Thymus (tissue), 11 donors: ENCODE measurements at regions not wholly inside any gene's neighbourhood (a gene's known extent, or its start where the extent isn't known, plus 50 kb on each side); places are given as distances from the start of the nearest gene placed in this dataset.
"Not testable (repeated sequence)": the region's sequence is repeated elsewhere in the genome, so short reads cannot be mapped to it uniquely, and the experiment has no call there.

Experiments
- DNase-seq, 9 donors: peaks; one replicate each; pipeline ENCODE4 v3.0.0-alpha.2; 2013; ENCODE audit warnings: low spot score in 9 of 9, low read depth in 6 of 9, missing footprints in 1 of 9
- H3K27ac ChIP-seq, 2 donors: one replicate each; pipeline ENCODE4 v1.5.1; 2013; ENCODE audit warnings: control low read depth in 1 of 2, low read depth in 1 of 2, low read length in 1 of 2, mild to moderate bottlenecking in 1 of 2, moderate library complexity in 1 of 2
- H3K27me3 ChIP-seq, 2 donors: one replicate each; pipeline ENCODE4 v1.5.1; 2013; ENCODE audit warnings: low read length in 1 of 2; ENCODE audit not compliant: control insufficient read depth in 2 of 2, insufficient read depth in 1 of 2
- H3K36me3 ChIP-seq, 2 donors: one replicate each; pipeline ENCODE4 v1.5.1; 2013; ENCODE audit warnings: low read length in 1 of 2, mild to moderate bottlenecking in 1 of 2, moderate library complexity in 1 of 2; ENCODE audit not compliant: control insufficient read depth in 2 of 2, insufficient read depth in 2 of 2
- H3K4me1 ChIP-seq, 2 donors: one replicate each; pipeline ENCODE4 v1.5.1; 2013; ENCODE audit warnings: low read length in 2 of 2; ENCODE audit not compliant: control insufficient read depth in 2 of 2, insufficient read depth in 2 of 2
- H3K4me3 ChIP-seq, 2 donors: one replicate each; pipeline ENCODE4 v1.5.1; 2013; ENCODE audit warnings: low read length in 2 of 2, control low read depth in 1 of 2, mild to moderate bottlenecking in 1 of 2
- H3K9me3 ChIP-seq, 2 donors: one replicate each; pipeline ENCODE4 v1.5.1; 2013; ENCODE audit warnings: low read length in 1 of 2, mild to moderate bottlenecking in 1 of 2; ENCODE audit not compliant: control insufficient read depth in 2 of 2, insufficient read depth in 1 of 2
- WGBS: extraction: QIAGEN DNeasy Blood & Tissue Kit; methylation state at CpG from one replicate; pipeline ENCODE4 v1.1.7; 2013; 5-methylcytosine and 5-hydroxymethylcytosine counted together
- donor health status: healthy.

GRCh38 chr4:158042591-158043030 lies 130.2 kb downstream of the GASK1B start:
- no peak overlapping the region for H3K4me3 ChIP-seq
- H3K9me3 ChIP-seq, result peaks cover 0 to 7% of the 10 kb centered on the region in 2 donors
- H3K4me1 ChIP-seq, result no peaks in the 10 kb centered on the region
- H3K27ac ChIP-seq, result no peak overlapping the region
- H3K36me3 ChIP-seq, result no peaks in the 10 kb centered on the region
- no peak for DNase-seq
- H3K27me3 ChIP-seq, result no peaks in the 10 kb centered on the region

- H3K4me3 ChIP-seq, result no peak overlapping the region
- H3K27ac ChIP-seq, result no peak overlapping the region
- no peaks in the 10 kb centered on the region for H3K36me3 ChIP-seq
- no peak for DNase-seq
- H3K27me3 ChIP-seq, result no peaks in the 10 kb centered on the region
- no peaks in the 10 kb centered on the region for H3K4me1 ChIP-seq
- H3K9me3 ChIP-seq, result peaks cover 0 to 6% of the 10 kb centered on the region in 2 donors
Measured at GRCh38 chr4:158038718-158039117, 134.1 kb downstream of the GASK1B start.

DNA sequence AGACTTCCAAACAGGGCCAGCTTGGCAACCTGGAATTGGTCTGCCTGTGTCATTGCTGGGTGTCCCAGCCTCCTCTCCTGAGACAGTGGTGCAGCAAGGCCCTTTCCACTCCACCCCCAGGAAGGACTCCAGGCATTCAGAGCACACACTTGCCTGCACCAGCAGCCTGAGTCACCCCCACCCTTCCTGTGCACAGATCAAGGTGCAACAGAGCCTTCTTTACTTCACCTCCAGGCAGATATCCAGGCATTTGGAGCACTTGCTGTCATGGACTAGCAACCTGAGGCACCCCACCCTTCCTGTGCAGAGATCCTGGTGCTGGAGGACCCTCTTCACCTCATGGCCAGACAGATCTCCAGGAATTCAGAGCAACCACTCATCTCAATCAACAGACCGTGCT lies 135.8 kb downstream of the GASK1B start:
- 98% methylated on average over 1 of the region's 1 CpG for WGBS
- Histone ChIP-seq H3K4me3 (no peak overlapping the region), H3K36me3 (no peaks in the 10 kb centered on the region), H3K27me3 (no peaks in the 10 kb centered on the region), H3K9me3 (peaks cover 0 to 6% of the 10 kb centered on the region in 2 donors), H3K27ac (no peak overlapping the region), H3K4me1 (no peaks in the 10 kb centered on the region)
- DNase-seq, result no peak

DNA sequence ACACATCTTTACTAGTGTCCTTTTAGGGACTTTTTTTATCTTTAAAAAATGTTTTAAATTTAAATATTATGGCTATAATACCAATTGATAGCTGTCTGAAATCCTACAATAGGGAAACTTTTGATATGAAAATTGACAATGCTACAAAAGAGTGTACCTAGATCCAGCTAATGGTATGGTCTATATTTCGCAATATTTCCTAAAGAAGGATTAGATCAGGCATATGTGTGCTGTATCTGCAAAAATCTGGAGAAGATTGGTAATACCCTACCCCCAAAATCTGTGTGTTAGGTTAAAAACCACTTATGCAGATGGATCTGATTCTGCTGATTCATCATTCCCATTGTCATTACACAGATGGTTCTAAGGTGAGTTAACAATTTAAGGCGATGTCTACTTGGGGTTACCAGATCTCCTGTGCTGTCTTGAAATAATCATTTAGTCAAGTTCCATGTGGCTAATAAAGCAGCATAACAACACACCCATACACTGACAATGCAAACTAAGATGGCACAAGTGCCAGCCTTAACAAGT lies 137.1 kb downstream of the GASK1B start:
- H3K27me3 ChIP-seq, result no peaks in the 10 kb centered on the region
- peaks cover 0 to 6% of the 10 kb centered on the region in 2 donors for H3K9me3 ChIP-seq
- H3K4me1 ChIP-seq, result no peaks in the 10 kb centered on the region
- DNase-seq, result no peak
- 95% methylated on average over 2 of the region's 2 CpGs for WGBS
- H3K36me3 ChIP-seq, result no peaks in the 10 kb centered on the region
- no peak overlapping the region for H3K27ac ChIP-seq
- H3K4me3 ChIP-seq, result no peak overlapping the region

DNA sequence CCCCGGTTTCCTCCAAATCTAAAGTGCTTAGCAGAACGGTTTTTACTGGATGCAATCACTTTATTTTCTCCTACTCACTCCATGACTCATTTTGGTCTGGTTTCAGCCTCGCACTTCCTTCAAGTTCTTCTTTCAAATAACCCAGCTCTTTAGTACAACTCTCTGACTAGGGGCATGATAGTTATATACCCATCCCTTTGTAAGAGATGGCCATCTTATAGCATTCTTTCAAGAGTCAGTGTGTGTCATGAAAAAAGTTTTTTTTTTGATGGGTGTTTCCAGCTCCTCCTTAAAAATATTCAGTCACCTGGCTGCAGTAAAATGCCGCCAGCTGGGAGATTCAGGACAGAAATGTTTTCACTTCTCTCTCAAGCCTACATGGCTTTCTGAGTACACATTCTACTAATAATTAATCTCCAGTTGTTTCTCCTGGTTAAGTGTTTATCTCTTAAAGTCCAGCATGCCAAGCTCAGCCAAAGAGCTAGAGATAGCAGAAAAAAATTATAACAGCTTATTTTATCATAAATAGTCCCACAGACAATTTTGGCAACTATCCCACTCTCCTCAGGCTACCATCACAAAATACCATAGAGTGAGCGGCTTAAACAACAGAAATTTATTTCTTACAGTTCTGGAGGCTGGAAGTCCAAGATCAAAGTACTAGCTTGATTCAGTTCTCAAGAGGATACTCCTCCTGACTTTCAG lies 139.3 kb downstream of the GASK1B start:
- H3K36me3 ChIP-seq, result no peaks in the 10 kb centered on the region
- WGBS, result 63% methylated on average over 5 of the region's 5 CpGs
- DNase-seq, result no peak
- no peaks in the 10 kb centered on the region for H3K4me1 ChIP-seq
- peaks cover 0 to 6% of the 10 kb centered on the region in 2 donors for H3K9me3 ChIP-seq
- H3K4me3 ChIP-seq, result no peak overlapping the region
- H3K27me3 ChIP-seq, result no peaks in the 10 kb centered on the region
- H3K27ac ChIP-seq, result no peak overlapping the region

DNA sequence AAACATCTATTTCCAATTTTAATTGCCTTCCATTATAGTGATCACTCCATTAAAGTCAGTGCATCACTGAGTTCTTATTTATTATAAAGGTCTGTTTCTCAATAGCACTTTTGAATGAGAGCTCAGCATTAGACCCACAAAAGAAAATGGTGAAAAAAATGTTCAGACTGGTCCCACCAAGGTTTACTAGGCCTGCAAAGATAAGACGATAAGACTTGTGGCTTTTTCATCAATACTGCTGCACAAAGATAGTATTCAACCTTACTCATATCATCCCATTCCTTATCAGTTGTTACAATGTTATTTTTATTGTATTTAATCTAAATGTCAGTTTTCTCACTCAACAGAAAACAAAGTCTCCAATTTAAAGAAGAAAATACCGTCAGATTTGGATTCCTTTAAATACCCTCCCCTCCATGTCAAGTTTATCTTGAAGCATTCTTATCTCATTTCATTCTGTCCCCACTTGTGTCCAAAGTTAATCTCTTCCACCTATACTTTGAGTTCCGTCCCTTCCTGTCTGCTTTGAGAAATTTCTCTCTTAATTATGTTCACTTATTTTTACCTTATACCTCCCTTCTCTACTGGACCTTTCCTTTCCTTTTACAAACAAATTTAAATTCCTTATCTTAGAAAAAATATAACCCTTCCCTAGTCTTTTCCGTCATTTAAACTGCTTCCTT lies 140.0 kb downstream of the GASK1B start:
- Histone ChIP-seq H3K27me3 (no peaks in the 10 kb centered on the region), H3K9me3 (peaks cover 0 to 6% of the 10 kb centered on the region in 2 donors), H3K4me3 (no peak overlapping the region), H3K27ac (no peak overlapping the region), H3K4me1 (no peaks in the 10 kb centered on the region), H3K36me3 (no peaks in the 10 kb centered on the region)
- WGBS, result 80% methylated on average over 4 of the region's 4 CpGs
- DNase-seq, result no peak

DNA sequence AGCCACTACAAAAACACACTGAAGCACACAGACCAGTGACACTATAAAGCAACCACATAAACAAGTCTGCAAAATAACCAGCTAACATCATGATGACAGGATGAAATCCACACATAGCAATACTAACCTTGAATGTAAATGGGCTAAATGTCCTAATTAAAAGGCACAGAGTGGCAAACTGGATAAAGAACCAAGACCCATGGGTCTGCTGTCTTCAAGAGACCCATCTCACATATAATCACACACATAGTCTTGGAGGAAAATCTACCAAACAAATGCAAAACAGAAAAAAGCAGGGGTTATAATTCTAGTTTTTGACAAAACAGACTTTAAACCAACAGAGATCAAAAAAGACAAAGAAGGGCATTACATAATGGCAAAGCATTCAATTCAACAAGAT lies 144.4 kb downstream of the GASK1B start:
- H3K27me3 ChIP-seq, H3K27ac ChIP-seq, H3K4me3 ChIP-seq, DNase-seq, H3K4me1 ChIP-seq, H3K36me3 ChIP-seq: not testable (repeated sequence)
- H3K9me3 ChIP-seq, result peaks cover 0 to 10% of the 10 kb centered on the region in 2 donors

DNA sequence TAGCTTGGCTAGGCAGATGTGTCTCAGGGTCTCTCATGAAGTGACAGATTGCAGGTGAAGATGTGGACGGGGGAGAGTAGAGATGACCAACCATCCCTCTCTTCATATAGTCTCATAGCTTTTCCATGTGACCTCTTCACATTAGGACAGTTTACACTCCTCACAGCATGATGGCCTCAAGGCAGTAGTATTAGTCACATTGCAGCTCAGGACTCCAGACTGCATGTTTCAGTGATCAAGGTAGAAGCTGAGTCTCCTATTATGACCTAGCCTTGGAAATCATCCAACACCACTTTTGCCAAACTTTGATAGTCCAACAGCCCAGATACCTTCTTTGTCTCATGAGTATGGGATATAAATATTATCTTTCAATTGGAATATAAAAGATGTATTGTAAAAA lies 147.7 kb downstream of the GASK1B start:
- Histone ChIP-seq H3K4me3 (no peak overlapping the region), H3K27ac (no peak overlapping the region)
- 91% methylated on average over 1 of the region's 1 CpG for WGBS

GRCh38 chr4:158020734-158021346 lies 152.0 kb downstream of the GASK1B start:
- no peak overlapping the region for H3K27ac ChIP-seq

More for the DNA sequence above, 147.7 kb downstream of the GASK1B start:
- DNase-seq, result no peak
- Histone ChIP-seq H3K36me3 (no peaks in the 10 kb centered on the region), H3K27me3 (no peaks in the 10 kb centered on the region), H3K4me1 (no peaks in the 10 kb centered on the region), H3K9me3 (peaks cover 0 to 10% of the 10 kb centered on the region in 2 donors)

More at GRCh38 chr4:158020734-158021346, 152.0 kb downstream of the GASK1B start:
- H3K27me3 ChIP-seq, result no peaks in the 10 kb centered on the region
- H3K36me3 ChIP-seq, result no peaks in the 10 kb centered on the region
- no peaks in the 10 kb centered on the region for H3K9me3 ChIP-seq
- 94% methylated on average over 5 of the region's 5 CpGs for WGBS
- no peak for DNase-seq
- no peaks in the 10 kb centered on the region for H3K4me1 ChIP-seq
- H3K4me3 ChIP-seq, result no peak overlapping the region
